MM.1S (cell line): ENCODE measurements at regions not wholly inside any gene's neighbourhood (a gene's known extent, or its start where the extent isn't known, plus 50 kb on each side); places are given as distances from the start of the nearest gene placed in this dataset.

Experiments
- DNase-seq: peaks from one replicate; pipeline ENCODE4 v3.0.0-alpha.2; 2015
- H2AFZ ChIP-seq: fragments of 300-600 bp; sonication (generic); 2 replicates; pipeline ENCODE4 v1.6.0; 2016; ENCODE audit warnings: antibody characterized with exemption, low read length
- H3F3A ChIP-seq: fragments of 300-600 bp; sonication (generic); 2 replicates; pipeline ENCODE4 v1.6.1; 2016; ENCODE audit warnings: mild to moderate bottlenecking, antibody characterized with exemption, low read length, moderate library complexity, mixed read lengths; ENCODE audit not compliant: insufficient read depth
- H3K27ac ChIP-seq: fragments of 300-600 bp; sonication (generic); 2 replicates; pipeline ENCODE4 v1.5.1; 2016; ENCODE audit warnings: mild to moderate bottlenecking, low read length
- H3K27me3 ChIP-seq: fragments of 300-600 bp; sonication (generic); replicated peaks from 2 replicates; pipeline ENCODE4 v1.6.0; 2016; ENCODE audit warnings: low read length; ENCODE audit not compliant: insufficient read depth
- H3K36me3 ChIP-seq: fragments of 300-600 bp; sonication (generic); replicated peaks from 2 replicates; pipeline ENCODE4 v1.6.1; 2016; ENCODE audit warnings: mild to moderate bottlenecking, low read length, mixed read lengths; ENCODE audit not compliant: insufficient read depth
- H3K4me1 ChIP-seq: fragments of 300-600 bp; sonication (generic); 2 replicates; pipeline ENCODE4 v1.6.1; 2016; ENCODE audit warnings: low read length, mixed read lengths
- H3K4me2 ChIP-seq: fragments of 300-600 bp; sonication (generic); 2 replicates; pipeline ENCODE4 v1.6.0; 2016; ENCODE audit warnings: low read depth, low read length
- H3K4me3 ChIP-seq: fragments of 300-600 bp; sonication (generic); 2 replicates; pipeline ENCODE4 v1.5.1; 2016; ENCODE audit warnings: low read length, mixed read lengths
- H3K79me2 ChIP-seq: fragments of 300-600 bp; sonication (generic); 2 replicates; pipeline ENCODE4 v1.6.1; 2016; ENCODE audit warnings: mixed run types, low read length, mixed read lengths
- H3K9ac ChIP-seq: fragments of 300-600 bp; sonication (generic); 2 replicates; pipeline ENCODE4 v1.6.1; 2016; ENCODE audit warnings: low read length, mixed read lengths
- H3K9me2 ChIP-seq: fragments of 300-600 bp; sonication (generic); replicated peaks from 2 replicates; pipeline ENCODE4 v1.6.1; 2016; ENCODE audit warnings: mild to moderate bottlenecking, low read length, mixed read lengths; ENCODE audit not compliant: insufficient read depth
- H3K9me3 ChIP-seq: fragments of 300-600 bp; sonication (generic); replicated peaks from 2 replicates; pipeline ENCODE4 v1.6.1; 2016; ENCODE audit warnings: mild to moderate bottlenecking, low read length, mixed read lengths; ENCODE audit not compliant: insufficient read depth
- H4K20me1 ChIP-seq: fragments of 300-600 bp; sonication (generic); 2 replicates; pipeline ENCODE4 v1.6.1; 2016; ENCODE audit warnings: mild to moderate bottlenecking, low read length, moderate library complexity, mixed read lengths; ENCODE audit not compliant: insufficient read depth
- EZH2 ChIP-seq: fragments of 300-600 bp; sonication (generic); optimal IDR thresholded peaks from 2 replicates; pipeline ENCODE3; 2017; ENCODE audit warnings: low read depth, mild to moderate bottlenecking, antibody characterized with exemption, low read length, mixed read lengths
- EZH2phosphoT487 ChIP-seq: fragments of 300-600 bp; sonication (generic); IDR thresholded peaks from 2 replicates; pipeline ENCODE4 v1.6.1; 2018; ENCODE audit warnings: antibody characterized with exemption, low read length
- TF ChIP-seq, protein P1 (sequence below): fragments of 300-600 bp; sonication (generic); IDR thresholded peaks from 2 replicates; pipeline ENCODE4 v1.5.1; 2016; ENCODE audit warnings: antibody characterized with exemption, low read length, mixed read lengths

DNA sequence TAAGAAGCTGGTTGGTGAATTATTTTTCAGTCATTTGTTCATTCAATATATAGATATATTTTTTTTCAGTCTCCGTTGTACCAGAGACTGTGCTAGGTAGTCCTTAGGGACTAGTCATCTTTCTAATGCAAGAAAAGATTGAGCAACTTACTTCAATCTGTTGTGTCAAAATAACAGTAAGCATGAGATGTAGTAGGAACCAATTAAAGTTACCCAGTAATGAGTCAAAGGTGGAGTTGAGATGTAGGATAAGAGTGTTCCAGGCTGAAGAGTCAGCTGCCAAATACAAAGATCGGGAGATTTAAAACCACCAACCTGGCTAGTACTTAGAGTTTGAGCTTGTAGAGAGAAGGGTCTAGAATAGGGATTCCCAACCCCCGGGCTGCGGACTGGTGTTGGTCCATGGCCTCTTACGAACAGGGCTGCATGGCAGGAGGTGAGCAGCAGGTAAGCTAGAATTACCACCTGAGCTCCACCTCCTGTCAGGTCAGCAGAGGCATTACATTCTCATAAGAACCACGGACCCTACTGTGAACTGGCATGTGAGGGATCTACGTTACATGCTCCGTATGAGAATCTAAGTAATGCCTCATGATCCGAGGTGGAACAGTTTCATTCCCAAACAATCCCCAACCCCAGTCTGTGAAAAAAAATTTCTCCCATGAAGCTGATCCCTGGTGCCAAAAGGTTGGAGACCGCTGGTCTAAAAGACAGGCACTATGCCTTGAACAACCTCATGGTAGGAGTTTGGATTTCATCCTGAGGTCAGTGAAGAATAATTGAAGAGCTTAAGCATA, 1241.5 kb upstream of the WWC1 start:
- no peaks in the 10 kb centered on the region for H4K20me1 ChIP-seq
- H3K27me3 ChIP-seq, result no peaks in the 10 kb centered on the region
- H3K36me3 ChIP-seq, result no peaks in the 10 kb centered on the region
- no peaks in the 10 kb centered on the region for H3K9me2 ChIP-seq
- no peaks in the 10 kb centered on the region for H3K79me2 ChIP-seq
- H3K27ac ChIP-seq, result no peak overlapping the region
- no peak overlapping the region for H3K9ac ChIP-seq
- no peak for DNase-seq
- no peaks in the 10 kb centered on the region for H3K9me3 ChIP-seq
- H3F3A ChIP-seq, result no peaks in the 10 kb centered on the region
- no peak overlapping the region for H2AFZ ChIP-seq
- H3K4me3 ChIP-seq, result no peak overlapping the region
- H3K4me1 ChIP-seq, result no peaks in the 10 kb centered on the region
- TF ChIP-seq EZH2 (no peak), EZH2phosphoT487 (no peak)
- TF ChIP-seq, protein P1, sequence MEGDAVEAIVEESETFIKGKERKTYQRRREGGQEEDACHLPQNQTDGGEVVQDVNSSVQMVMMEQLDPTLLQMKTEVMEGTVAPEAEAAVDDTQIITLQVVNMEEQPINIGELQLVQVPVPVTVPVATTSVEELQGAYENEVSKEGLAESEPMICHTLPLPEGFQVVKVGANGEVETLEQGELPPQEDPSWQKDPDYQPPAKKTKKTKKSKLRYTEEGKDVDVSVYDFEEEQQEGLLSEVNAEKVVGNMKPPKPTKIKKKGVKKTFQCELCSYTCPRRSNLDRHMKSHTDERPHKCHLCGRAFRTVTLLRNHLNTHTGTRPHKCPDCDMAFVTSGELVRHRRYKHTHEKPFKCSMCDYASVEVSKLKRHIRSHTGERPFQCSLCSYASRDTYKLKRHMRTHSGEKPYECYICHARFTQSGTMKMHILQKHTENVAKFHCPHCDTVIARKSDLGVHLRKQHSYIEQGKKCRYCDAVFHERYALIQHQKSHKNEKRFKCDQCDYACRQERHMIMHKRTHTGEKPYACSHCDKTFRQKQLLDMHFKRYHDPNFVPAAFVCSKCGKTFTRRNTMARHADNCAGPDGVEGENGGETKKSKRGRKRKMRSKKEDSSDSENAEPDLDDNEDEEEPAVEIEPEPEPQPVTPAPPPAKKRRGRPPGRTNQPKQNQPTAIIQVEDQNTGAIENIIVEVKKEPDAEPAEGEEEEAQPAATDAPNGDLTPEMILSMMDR, result no peak
- no peak overlapping the region for H3K4me2 ChIP-seq

DNA sequence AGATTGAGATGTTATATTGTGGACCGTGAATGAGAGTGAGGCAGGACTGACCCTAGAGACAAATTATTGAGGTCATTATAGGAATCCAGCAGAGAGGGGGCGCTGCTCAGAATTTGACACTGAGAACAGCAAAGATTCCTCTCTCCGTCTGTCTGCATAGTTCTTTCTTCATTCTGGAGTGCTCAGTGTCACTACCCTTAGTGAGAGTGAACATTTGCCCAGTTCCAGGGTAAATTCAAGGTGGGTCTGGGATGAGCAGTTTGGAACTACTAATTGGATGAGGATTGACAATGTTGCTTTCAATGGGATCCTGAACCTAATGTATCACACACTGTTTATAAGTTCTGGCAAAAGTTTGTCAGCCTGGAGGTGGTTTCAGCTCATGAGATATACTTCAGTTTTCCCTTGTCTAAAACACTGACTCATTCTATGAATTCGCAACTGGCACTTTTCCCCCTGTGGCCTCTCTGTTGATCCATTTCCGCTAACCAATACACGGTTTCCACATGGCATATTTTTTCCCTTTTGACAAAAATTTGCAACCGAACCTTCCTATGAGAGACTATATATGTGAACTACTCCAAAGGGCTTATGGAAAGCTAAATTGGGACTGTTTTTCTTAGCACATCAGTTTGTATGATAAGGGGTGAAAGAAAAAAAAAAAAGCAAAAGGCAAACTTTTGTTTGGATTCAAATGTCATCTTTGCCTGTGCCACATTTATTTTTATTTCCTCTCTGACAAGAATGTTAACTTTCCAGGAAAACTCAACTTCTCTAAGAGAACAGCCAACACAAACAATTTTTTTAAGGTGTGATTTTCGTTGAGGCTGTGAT, 1240.7 kb upstream of the WWC1 start:
- Histone ChIP-seq H3K9me3 (no peaks in the 10 kb centered on the region), H3K27ac (no peak overlapping the region), H3K79me2 (no peaks in the 10 kb centered on the region), H3K4me3 (no peak overlapping the region), H4K20me1 (no peaks in the 10 kb centered on the region), H3K36me3 (no peaks in the 10 kb centered on the region), H3K4me1 (no peaks in the 10 kb centered on the region), H3K9me2 (no peaks in the 10 kb centered on the region), H2AFZ (no peak overlapping the region), H3F3A (no peaks in the 10 kb centered on the region), H3K27me3 (no peaks in the 10 kb centered on the region), H3K9ac (no peak overlapping the region), H3K4me2 (no peak overlapping the region)
- TF ChIP-seq EZH2 (no peak), EZH2phosphoT487 (no peak)
- TF ChIP-seq, protein P1, result no peak
- DNase-seq, result no peak

DNA sequence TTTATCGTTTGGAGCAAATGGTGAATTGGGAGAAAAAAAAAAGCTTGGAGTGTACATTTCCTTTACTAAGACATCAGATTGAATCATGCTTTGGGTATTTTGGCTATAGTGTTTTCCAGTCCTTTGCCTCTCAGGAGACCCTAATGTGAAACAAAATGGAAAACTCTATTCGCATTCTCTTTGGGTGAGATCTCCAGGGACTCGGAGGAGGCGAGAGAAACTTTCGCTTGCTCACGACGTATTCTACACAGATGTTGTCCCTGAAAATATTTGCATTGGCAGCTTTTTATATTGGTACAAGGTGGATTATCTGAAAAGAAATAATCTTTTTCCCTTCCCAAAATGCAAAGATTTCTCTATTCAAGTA, 1240.1 kb upstream of the WWC1 start:
- H2AFZ ChIP-seq, result no peak overlapping the region
- DNase-seq, result no peak
- H3F3A ChIP-seq, result no peaks in the 10 kb centered on the region
- no peak overlapping the region for H3K27ac ChIP-seq
- H3K79me2 ChIP-seq, result no peaks in the 10 kb centered on the region
- no peaks in the 10 kb centered on the region for H3K27me3 ChIP-seq
- no peaks in the 10 kb centered on the region for H3K36me3 ChIP-seq
- no peaks in the 10 kb centered on the region for H4K20me1 ChIP-seq
- H3K4me3 ChIP-seq, result no peak overlapping the region
- H3K4me1 ChIP-seq, result no peaks in the 10 kb centered on the region
- H3K9me3 ChIP-seq, result no peaks in the 10 kb centered on the region
- TF ChIP-seq EZH2, result no peak
- TF ChIP-seq, protein P1, result no peak
- H3K9me2 ChIP-seq, result no peaks in the 10 kb centered on the region
- H3K4me2 ChIP-seq, result no peak overlapping the region
- no peak overlapping the region for H3K9ac ChIP-seq
